ENCODE measurements at regions not wholly inside any gene's neighbourhood (a gene's known extent, or its start where the extent isn't known, plus 50 kb on each side); places are given as distances from the start of the nearest gene placed in this dataset.
"Not testable (repeated sequence)": the region's sequence is repeated elsewhere in the genome, so short reads cannot be mapped to it uniquely, and the experiment has no call there.

GRCh38 chr12:46567667-46568066 lies 195.1 kb upstream of the SLC38A2 start:
- no peak for DNase-seq

- peak; percentile 61 to 87 (median 79) for DNase-seq
These were observed 190.2 kb upstream of the SLC38A2 start for GRCh38 chr12:46562625-46563225.

- DNase-seq, result peak; percentile 25 to 89 (median 77)
These were observed 189.4 kb upstream of the SLC38A2 start for GRCh38 chr12:46561769-46562624.

DNA sequence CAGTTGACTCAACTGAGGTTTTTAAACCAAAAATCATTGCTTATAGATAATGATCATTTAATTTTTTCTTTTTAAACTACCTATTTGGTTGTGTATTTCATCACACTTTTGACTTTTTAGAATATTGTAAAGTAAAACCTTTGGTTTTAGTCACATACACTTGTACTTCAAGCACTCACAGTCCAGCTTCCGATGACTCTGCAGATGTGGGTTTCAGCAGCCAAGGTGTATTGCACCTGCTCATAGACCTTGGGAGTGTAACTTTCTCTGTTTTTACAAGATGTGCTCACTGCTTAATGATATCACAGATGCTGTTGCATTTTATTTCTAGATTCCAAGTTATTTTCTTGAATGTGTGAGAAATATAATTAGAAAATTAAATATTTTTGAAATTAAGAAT lies 188.3 kb upstream of the SLC38A2 start:
- no peak for DNase-seq

GRCh38 chr12:46560089-46560488 lies 187.5 kb upstream of the SLC38A2 start:
- DNase-seq, result no peak

GRCh38 chr12:46559311-46559710 lies 186.7 kb upstream of the SLC38A2 start:
- DNase-seq, result no peak

GRCh38 chr12:46558677-46559076 lies 186.1 kb upstream of the SLC38A2 start:
- no peak for DNase-seq

DNA sequence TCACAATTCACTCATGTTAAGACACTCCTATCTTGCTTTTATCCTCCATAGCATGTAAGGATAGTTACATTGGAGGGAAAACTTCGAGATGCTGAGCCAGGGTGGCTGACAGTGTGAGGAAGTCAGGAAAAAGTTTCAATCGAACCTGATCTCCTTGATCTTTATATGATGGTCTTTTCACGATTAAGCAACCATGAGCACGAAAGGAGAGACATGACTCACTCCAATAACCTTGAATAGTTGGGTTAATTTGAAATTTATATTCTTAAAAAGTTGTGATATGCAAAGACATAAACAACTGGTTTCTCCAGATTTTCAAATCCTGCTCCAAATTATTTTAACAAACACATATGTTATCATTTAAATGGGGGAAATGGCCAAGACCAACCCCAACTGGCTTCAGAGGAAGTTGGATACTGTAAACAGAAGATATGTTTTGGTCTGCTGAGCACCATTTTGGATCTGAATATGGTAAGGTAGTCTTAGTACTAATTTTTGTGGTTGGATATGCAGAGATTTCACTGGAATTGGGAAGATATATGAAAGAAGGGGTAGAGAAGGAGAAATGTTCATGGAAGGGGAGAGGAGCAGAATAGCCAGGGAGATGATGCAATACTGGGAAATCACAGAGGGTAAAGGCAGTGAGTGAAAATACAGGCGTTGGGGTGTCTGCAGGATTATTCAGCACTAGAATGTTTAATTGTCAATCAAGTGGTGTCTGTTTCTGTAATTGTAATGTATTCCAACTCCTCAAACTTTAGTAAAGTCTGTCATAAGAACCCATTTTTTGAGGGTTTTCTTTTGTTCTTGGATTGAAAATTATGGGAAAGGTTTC lies 185.2 kb upstream of the SLC38A2 start:
- DNase-seq, result no peak

DNA sequence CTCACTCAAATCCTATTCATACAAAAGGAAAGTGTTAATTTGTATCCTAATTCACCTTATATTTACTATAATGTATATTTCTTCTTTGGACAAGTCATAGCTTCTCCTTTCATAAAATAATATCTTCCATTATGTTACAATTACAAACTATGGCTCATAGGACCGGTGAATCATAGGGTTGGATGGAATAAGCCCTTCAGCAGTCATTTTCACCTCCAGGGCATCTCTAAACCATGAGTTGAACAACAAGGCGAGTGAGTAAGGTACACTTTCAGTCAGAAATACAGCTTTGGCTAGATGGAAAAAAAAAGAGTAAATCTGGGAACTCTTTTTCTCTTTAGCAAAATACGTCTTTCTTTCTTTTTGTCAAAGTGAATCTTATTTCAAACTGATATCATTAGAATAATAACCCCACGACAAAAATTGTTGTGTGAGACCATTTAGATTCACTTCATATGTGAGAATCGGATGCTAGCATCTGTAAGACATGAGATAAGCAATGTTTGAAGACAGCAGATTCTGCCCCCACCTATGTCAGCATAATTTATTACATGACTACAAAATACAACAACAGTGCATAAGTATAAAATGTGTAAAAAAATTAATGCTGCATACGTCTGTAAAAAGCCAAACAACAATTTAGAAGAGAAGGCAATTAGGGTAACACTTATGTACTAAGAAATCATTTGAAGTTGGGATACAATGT lies 184.4 kb upstream of the SLC38A2 start:
- DNase-seq, result peak; percentile 20 to 47 (median 45)

GRCh38 chr12:46556105-46556559 lies 183.6 kb upstream of the SLC38A2 start:
- no peak for DNase-seq

DNA sequence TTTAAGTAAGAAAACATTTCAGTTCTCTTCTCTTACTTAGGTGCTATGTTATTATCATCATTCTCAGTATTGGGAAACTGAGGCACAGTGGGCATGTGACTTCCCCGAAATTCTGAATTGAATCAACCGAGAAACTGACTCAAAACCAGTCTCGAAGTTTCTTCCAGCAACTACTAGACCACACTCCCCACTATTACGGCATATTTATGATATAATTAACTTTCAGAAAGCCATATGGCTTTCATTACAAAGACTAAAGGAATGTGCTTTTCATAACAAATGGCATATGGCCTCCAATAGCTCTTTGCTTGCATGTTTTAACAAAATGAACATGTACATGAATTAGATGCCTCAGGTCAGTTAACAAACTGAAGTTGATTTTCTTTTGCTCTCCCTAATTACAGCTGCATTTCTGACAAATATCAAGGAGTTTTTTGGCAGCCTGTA lies 182.9 kb upstream of the SLC38A2 start:
- DNase-seq, result no peak

DNA sequence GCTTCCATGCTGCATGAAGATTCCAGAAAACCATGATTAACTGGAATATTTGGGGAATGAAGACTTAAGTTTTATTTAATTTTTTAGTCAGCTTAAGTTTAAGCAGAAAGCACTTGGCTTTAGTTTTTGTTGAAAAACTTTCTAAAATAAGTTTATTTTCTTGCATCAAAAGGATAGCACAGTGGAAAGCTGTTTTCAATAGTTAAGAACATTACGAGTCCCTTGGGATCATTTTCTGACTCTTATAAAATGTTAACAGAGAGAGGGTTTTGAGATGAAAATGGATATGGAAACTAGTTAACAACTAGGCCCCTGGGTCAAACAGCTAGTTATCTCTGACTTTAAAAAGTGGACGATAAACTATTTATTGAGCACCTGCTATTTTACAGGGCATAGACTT lies 181.9 kb upstream of the SLC38A2 start:
- DNase-seq, result no peak

DNA sequence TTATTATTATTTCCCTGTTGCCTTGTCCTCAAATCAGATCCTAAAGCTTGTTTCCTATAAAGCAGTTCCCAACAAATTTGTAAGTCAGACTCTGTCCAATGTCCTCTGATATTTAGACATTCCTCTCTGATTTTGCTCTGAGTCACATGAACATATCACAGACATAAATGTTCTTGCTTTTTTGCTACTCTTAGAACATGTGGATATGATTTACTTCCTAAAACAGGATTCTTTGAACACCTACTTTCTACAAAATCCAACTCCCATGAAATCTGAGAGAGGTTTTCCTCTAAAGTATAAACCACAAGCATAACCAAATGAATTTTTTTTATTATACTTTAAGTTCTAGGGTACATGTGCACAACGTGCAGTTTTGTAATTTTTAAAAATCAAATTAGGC lies 181.3 kb upstream of the SLC38A2 start:
- DNase-seq, result no peak

DNA sequence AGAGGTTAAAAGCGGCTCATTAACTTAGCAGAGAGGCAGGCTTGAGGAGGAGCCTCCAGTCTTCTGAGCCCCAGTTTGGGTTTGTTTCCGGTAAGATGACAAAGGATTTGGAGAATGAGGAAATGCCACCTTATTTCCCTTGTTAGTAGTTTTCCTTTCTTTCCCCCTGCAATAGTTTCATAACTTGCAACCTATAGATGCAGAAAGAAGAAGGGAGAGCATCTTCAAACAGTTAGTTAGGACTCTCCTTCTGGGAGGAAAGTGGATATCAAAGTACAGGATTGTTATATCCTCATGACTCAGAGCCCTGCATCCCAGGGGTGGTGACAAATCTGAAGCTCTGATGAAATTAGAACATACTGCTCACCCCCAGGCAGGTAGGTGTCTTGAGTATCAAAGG lies 180.7 kb upstream of the SLC38A2 start:
- peak; percentile 3 to 33 (median 26) for DNase-seq

GRCh38 chr12:46550266-46550879 lies 177.8 kb upstream of the SLC38A2 start:
- no peak for DNase-seq

GRCh38 chr12:46549527-46550265 lies 177.1 kb upstream of the SLC38A2 start:
- peak; percentile 62 to 84 (median 77) for DNase-seq

- no peak for DNase-seq
These were observed 176.1 kb upstream of the SLC38A2 start for GRCh38 chr12:46548605-46549071.

GRCh38 chr12:46547421-46548354 lies 175.1 kb upstream of the SLC38A2 start:
- DNase-seq, result no peak

DNA sequence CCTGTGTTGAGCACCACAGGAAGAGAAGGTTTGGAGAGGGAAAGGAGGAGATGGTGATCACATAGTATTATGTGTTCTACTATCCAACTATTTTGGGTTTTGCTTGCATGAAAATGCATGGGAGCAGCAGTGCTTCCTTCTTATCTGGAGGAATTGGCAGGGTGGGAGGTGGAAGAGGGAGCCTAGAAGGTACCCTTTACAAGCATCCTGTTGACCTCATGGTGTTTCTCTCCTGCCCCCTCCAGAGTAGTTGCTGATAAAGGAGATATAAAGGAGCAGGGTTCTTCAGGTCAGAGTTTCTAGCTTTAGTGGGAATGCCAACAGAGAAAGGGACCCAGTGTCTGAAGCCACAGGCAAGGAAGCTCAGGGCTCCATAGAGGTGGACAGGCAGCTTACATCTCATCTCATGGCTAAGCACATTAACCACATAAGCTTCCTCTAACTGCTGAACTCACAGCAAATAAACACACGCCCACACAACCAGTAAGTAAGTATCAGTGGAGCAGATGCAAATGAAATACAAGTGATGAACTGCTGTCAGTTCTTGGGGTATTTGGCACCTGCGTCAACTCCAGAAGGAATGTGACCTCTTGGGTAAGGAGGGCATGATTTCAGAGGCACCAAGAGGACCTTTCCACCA lies 174.2 kb upstream of the SLC38A2 start:
- peak; percentile 55 to 69 (median 65) for DNase-seq

DNA sequence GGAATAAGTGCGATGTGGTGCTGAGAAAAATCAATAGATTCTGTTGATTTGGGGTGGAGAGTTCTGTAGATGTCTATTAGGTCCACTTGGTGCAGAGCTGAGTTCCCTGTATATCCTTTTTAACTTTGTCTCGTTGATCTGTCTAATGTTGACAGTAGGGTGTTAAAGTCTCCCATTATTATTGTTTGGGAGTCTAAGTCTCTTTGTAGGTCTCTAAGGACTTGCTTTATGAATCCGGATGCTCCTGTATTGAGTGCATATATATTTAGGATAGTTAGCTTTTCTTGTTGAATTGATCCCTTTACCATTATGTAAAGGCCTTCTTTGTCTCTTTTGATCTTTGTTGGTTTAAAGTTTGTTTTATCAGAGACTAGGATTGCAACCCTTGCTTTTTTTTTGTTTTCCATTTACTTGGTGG lies 170.8 kb upstream of the SLC38A2 start:
- DNase-seq, result not testable (repeated sequence)
